K562 (cell line): ENCODE measurements at regions not wholly inside any gene's neighbourhood (a gene's known extent, or its start where the extent isn't known, plus 50 kb on each side); places are given as distances from the start of the nearest gene placed in this dataset.

Source experiments
- ATAC-seq: fragments of 200-7000 bp; cut with Tn5 transposase; 3 replicates; pipeline ENCODE4 v1.9.1; 2020; ENCODE audit warnings: moderate library complexity
- BruUV-seq: library from RNA; stranded (reverse); fragments of 400-500 nt; replicated peaks from 2 replicates; lab custom pipeline; 2021; lab: Mats Ljungman, UMichigan
- CTCF ChIA-PET: fragments of 300-600 bp; formaldehyde crosslinking; extraction: SDS; loops from one replicate; lab custom pipeline; 2021; ENCODE audit warnings: low intra/inter-chr PET ratio; lab: Yijun Ruan, JAX
- POLR2A ChIA-PET: fragments of 300-600, 350-650 bp; sonication (Branson Sonifier 250); formaldehyde crosslinking; extraction: SDS; loops from one replicate; lab custom pipeline; 2021; ENCODE audit warnings: antibody characterized with exemption, inconsistent platforms; lab: Yijun Ruan, JAX
- DNase-seq, 4 experiments: peaks; one replicate each; pipeline versions ENCODE4 v3.0.0 to v3.0.0-alpha.2; 2011 to 2018; ENCODE audit warnings: low spot score in 3 of 4, mixed read lengths in 3 of 4; ENCODE audit errors: extremely low read depth in 1 of 4
- FAIRE-seq: peaks from 2 replicates; lab custom pipeline; 2011; peaks lifted over from hg19 to GRCh38; lab: Jason Lieb, UNC
- H2AFZ ChIP-seq: 2 replicates; pipeline ENCODE4 v1.6.0; 2011; ENCODE audit warnings: low read depth, low read length, control low read depth, inconsistent platforms
- H3K27ac ChIP-seq: fragments of 200-600 bp; 3 replicates; pipeline ENCODE4 v1.8.0; 2011; ENCODE audit warnings: low read depth, mild to moderate bottlenecking, control low read depth, inconsistent platforms, low read length, moderate library complexity, mixed read lengths; ENCODE audit errors: extremely low read depth
- H3K27me3 ChIP-seq, 2 experiments: fragments of 300-600 bp in 1 of 2; 2 replicates in 1 of 2; 3 replicates in 1 of 2; pipeline versions ENCODE4 v1.6.0 to v1.8.0; 2011; ENCODE audit warnings: inconsistent platforms in 2 of 2, low read length in 2 of 2, mild to moderate bottlenecking in 1 of 2, mixed read lengths in 1 of 2, moderate library complexity in 1 of 2; ENCODE audit not compliant: control insufficient read depth in 2 of 2, insufficient read depth in 2 of 2
- H3K36me3 ChIP-seq: fragments of 300-600 bp; 3 replicates; pipeline ENCODE4 v1.8.0; 2011; ENCODE audit warnings: mild to moderate bottlenecking, low read length, inconsistent platforms; ENCODE audit not compliant: control insufficient read depth, insufficient read depth
- H3K4me1 ChIP-seq, 2 experiments: fragments of 200-600 bp in 1 of 2; replicated peaks in 1 of 2; 2 replicates in 1 of 2; 3 replicates in 1 of 2; pipeline versions ENCODE4 v1.5.1 to v1.8.0; 2011; ENCODE audit warnings: inconsistent platforms in 2 of 2, low read length in 2 of 2, mild to moderate bottlenecking in 1 of 2, mixed read lengths in 1 of 2, moderate library complexity in 1 of 2; ENCODE audit not compliant: control insufficient read depth in 2 of 2, insufficient read depth in 2 of 2
- H3K4me2 ChIP-seq: 2 replicates; pipeline ENCODE4 v1.6.1; 2011; ENCODE audit warnings: low read length, control low read depth, inconsistent platforms, mixed read lengths; ENCODE audit not compliant: insufficient read depth
- H3K4me3 ChIP-seq: fragments of 200-600 bp; sonication (generic), shearing (Covaris generic); 2 replicates; pipeline ENCODE4 v1.5.1; 2016; ENCODE audit warnings: control low read depth, inconsistent platforms
- H3K79me2 ChIP-seq: fragments of 200-600 bp; 3 replicates; pipeline ENCODE4 v1.8.0; 2011; ENCODE audit warnings: low read length, inconsistent platforms; ENCODE audit not compliant: control insufficient read depth, insufficient read depth
- H3K9ac ChIP-seq, 2 experiments: 2 replicates each; pipeline versions ENCODE4 v1.6.0 to v1.6.1; 2011; ENCODE audit warnings: low read depth in 2 of 2, low read length in 2 of 2, control low read depth in 1 of 2, inconsistent platforms in 1 of 2, mild to moderate bottlenecking in 1 of 2, mixed read lengths in 1 of 2; ENCODE audit not compliant: insufficient read depth in 1 of 2
- H3K9me1 ChIP-seq: one replicate; pipeline ENCODE4 v1.6.0; 2011; ENCODE audit warnings: inconsistent platforms, mild to moderate bottlenecking, low read length, moderate library complexity; ENCODE audit not compliant: control insufficient read depth, insufficient read depth
- H3K9me3 ChIP-seq: replicated peaks from 2 replicates; pipeline ENCODE4 v1.5.1; 2011; ENCODE audit warnings: low read depth, low read length, inconsistent platforms; ENCODE audit not compliant: control insufficient read depth, insufficient read depth
- H4K20me1 ChIP-seq: replicated peaks from 2 replicates; pipeline ENCODE4 v1.6.1; 2011; ENCODE audit warnings: low read length, inconsistent platforms, mixed read lengths; ENCODE audit not compliant: control insufficient read depth, insufficient read depth
- BMI1 ChIP-seq: fragments of 150-350 bp; IDR thresholded peaks from 2 replicates; pipeline ENCODE4 v1.6.1; 2014; ENCODE audit warnings: low read length
- CBX2 ChIP-seq: fragments of 200-600 bp; sonication (generic); IDR thresholded peaks from one replicate; pipeline ENCODE4 v1.6.1; 2012; ENCODE audit warnings: mild to moderate bottlenecking, low read length, inconsistent platforms; ENCODE audit not compliant: insufficient read depth, poor library complexity, severe bottlenecking
- CBX8 ChIP-seq: fragments of 200-600 bp; sonication (generic); IDR thresholded peaks from 2 replicates; pipeline ENCODE4 v1.6.1; 2012; ENCODE audit warnings: borderline replicate concordance, mixed run types, low read depth, mild to moderate bottlenecking, moderate library complexity, mixed read lengths, low read length, control low read depth, inconsistent platforms; ENCODE audit not compliant: poor library complexity, severe bottlenecking; ENCODE audit errors: extremely low read depth
- MTA1 ChIP-seq: fragments of 450-650 bp; IDR thresholded peaks from 2 replicates; pipeline ENCODE4 v1.6.1; 2017; ENCODE audit warnings: borderline replicate concordance
- NFIC ChIP-seq: fragments of 450-650 bp; IDR thresholded peaks from 2 replicates; pipeline ENCODE4 v1.6.1; 2017; ENCODE audit warnings: mild to moderate bottlenecking, inconsistent platforms
- RBBP5 ChIP-seq: fragments of 200-600 bp; sonication (generic); IDR thresholded peaks from 2 replicates; pipeline ENCODE4 v1.6.1; 2012; ENCODE audit warnings: borderline replicate concordance, mild to moderate bottlenecking, low read length, control low read depth, inconsistent platforms; ENCODE audit not compliant: insufficient read depth, poor library complexity, severe bottlenecking
- RNF2 ChIP-seq: sonication (generic); IDR thresholded peaks from 2 replicates; pipeline ENCODE4 v1.6.1; 2016
- ZFP36 ChIP-seq: fragments of 150-350 bp; IDR thresholded peaks from 2 replicates; pipeline ENCODE4 v1.6.1; 2018; ENCODE audit warnings: low read length, low read depth; ENCODE audit not compliant: partially characterized antibody
- ZNF316 ChIP-seq: fragments of 450-650 bp; IDR thresholded peaks from 2 replicates; pipeline ENCODE4 v1.6.1; 2016
- ZNF318 ChIP-seq, 2 experiments: fragments of 450-650 bp; IDR thresholded peaks; 2 replicates each; pipeline ENCODE4 v1.6.1; 2016; ENCODE audit warnings: mild to moderate bottlenecking in 2 of 2, borderline replicate concordance in 1 of 2, low read depth in 1 of 2, moderate library complexity in 1 of 2
- WGBS: fragments of 100-300 bp; shearing (Covaris generic); methylation state at CpG from one replicate; pipeline ENCODE4 v1.1.6; 2016; ENCODE audit warnings: low coverage, mixed read lengths; ENCODE audit not compliant: insufficient coverage; ENCODE audit errors: missing lambda C conversion rate; 5-methylcytosine and 5-hydroxymethylcytosine counted together
- in situ Hi-C: fragments of 300-500 bp; cut with MboI; formaldehyde crosslinking; loops from 4 replicates; pipeline ENCODE4 v1.15.0; 2018; ENCODE audit warnings: inconsistent platforms, mixed read lengths
- intact Hi-C: fragments of 100-400 bp; cut with micrococcal nuclease; formaldehyde crosslinking; loops from 2 replicates; pipeline ENCODE4 v1.14.2; 2022

- intact Hi-C loops (no loop called here), in situ Hi-C loops (no loop called here)
- H3K27me3 ChIP-seq, result peaks cover 25 to 56% of the 10 kb centered on the region in 2 experiments
- no peaks in the 10 kb centered on the region for H3K9me3 ChIP-seq
- ATAC-seq, result peak; percentile 44; the same call in 2 of the 3 replicates
- no peak for DNase-seq
- H3K4me3 ChIP-seq, result peak overlapping the region; percentile 18; the same call in 1 of the 2 replicates
- peak overlapping the region; percentile 54; the same call in 1 of the 2 replicates for H3K4me2 ChIP-seq
- FAIRE-seq, result no peak
- ChIA-PET CTCF (no interaction called here), POLR2A (no interaction called here)
- H2AFZ ChIP-seq, result 0 out of 2 replicates have a peak overlapping the region, but pooled peaks have one; percentile 23
- H3K79me2 ChIP-seq, result no peaks in the 10 kb centered on the region
- H3K27ac ChIP-seq, result no peak overlapping the region
- no peaks in the 10 kb centered on the region for H3K36me3 ChIP-seq
- H4K20me1 ChIP-seq, result no peaks in the 10 kb centered on the region
- no peaks in the 10 kb centered on the region for H3K4me1 ChIP-seq
- under 1% methylated on average over 22 of the region's 22 CpGs for WGBS
- H3K9me1 ChIP-seq, result no peaks in the 10 kb centered on the region
- no TSS peak for BruUV-seq
- H3K9ac ChIP-seq, result peak overlapping the region in 1 of 2 experiments; percentile 49; a peak in 1 of 4 replicates
- TF ChIP-seq CBX2, result peak; percentile 100
- TF ChIP-seq BMI1, result peak; percentile 88
- TF ChIP-seq RBBP5, result no peak
- peak; percentile 42 for TF ChIP-seq ZNF316
- TF ChIP-seq MTA1, result peak; percentile 40
- peak; percentile 61; the same call in 1 of the 2 replicates for TF ChIP-seq RNF2
- TF ChIP-seq ZNF318 (IDR thresholded peaks at IDR 0.05; ENCODE audit: borderline replicate concordance in 1 of 2, low read depth in 1 of 2), result peak; percentile 23 to 50; a peak in 2 of 4 replicates
- peak; percentile 88 for TF ChIP-seq ZFP36
- peak; percentile 29 for TF ChIP-seq NFIC
- peak; percentile 100 for TF ChIP-seq CBX8
Observed at GRCh38 chr7:101754424-101755159, 62.8 kb upstream of the CUX1 start.
